Nephron progenitor cell (in vitro differentiated cells): ENCODE measurements at regions not wholly inside any gene's neighbourhood (a gene's known extent, or its start where the extent isn't known, plus 50 kb on each side); places are given as distances from the start of the nearest gene placed in this dataset.

Experiments
- DNase-seq: peaks from one replicate; pipeline ENCODE4 v3.0.0; 2021
- H3K27ac Mint-ChIP-seq: 2 replicates; pipeline ENCODE4 v1.8.0; 2021; ENCODE audit warnings: mild to moderate bottlenecking, moderate library complexity, mixed read lengths
- H3K27me3 Mint-ChIP-seq: 2 replicates; pipeline ENCODE4 v1.8.0; 2021; ENCODE audit warnings: mild to moderate bottlenecking, low read depth, mixed read lengths; ENCODE audit not compliant: poor library complexity
- H3K36me3 Mint-ChIP-seq: 2 replicates; pipeline ENCODE4 v1.8.0; 2021; ENCODE audit warnings: low read depth, mixed read lengths
- H3K4me1 Mint-ChIP-seq: 2 replicates; pipeline ENCODE4 v1.8.0; 2021; ENCODE audit warnings: mixed read lengths
- H3K4me3 Mint-ChIP-seq: 2 replicates; pipeline ENCODE4 v1.8.0; 2021; ENCODE audit warnings: mild to moderate bottlenecking, moderate library complexity, mixed read lengths
- H3K9me3 Mint-ChIP-seq: 2 replicates; pipeline ENCODE4 v1.8.0; 2021; ENCODE audit warnings: mild to moderate bottlenecking, moderate library complexity, mixed read lengths
- TF ChIP-seq, protein P1 (sequence below): fragments of 200-600 bp; sonication (generic); IDR thresholded peaks from 2 replicates; pipeline ENCODE4 v1.5.0; 2021; ENCODE audit warnings: antibody characterized with exemption

DNA sequence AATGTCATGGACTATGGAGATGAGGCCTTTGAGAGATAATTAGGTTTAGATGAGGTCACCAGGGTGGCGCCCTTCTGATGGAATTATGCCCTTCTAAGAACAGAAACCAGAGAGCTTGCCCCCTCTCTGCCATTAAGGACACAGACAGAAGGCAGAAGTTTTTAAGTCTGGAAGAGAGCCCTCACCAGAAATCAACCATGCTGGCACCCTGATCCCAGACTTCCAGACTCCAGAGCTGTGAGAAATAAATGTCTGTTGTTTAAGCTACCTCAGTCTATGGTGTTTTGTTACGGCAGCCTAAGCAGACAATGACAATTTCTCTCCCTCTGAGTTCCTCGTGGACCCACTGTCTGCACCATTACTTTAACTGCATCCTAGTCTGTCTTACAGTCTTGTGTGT, 382.0 kb downstream of the GXYLT1 start:
- TF ChIP-seq, protein P1, sequence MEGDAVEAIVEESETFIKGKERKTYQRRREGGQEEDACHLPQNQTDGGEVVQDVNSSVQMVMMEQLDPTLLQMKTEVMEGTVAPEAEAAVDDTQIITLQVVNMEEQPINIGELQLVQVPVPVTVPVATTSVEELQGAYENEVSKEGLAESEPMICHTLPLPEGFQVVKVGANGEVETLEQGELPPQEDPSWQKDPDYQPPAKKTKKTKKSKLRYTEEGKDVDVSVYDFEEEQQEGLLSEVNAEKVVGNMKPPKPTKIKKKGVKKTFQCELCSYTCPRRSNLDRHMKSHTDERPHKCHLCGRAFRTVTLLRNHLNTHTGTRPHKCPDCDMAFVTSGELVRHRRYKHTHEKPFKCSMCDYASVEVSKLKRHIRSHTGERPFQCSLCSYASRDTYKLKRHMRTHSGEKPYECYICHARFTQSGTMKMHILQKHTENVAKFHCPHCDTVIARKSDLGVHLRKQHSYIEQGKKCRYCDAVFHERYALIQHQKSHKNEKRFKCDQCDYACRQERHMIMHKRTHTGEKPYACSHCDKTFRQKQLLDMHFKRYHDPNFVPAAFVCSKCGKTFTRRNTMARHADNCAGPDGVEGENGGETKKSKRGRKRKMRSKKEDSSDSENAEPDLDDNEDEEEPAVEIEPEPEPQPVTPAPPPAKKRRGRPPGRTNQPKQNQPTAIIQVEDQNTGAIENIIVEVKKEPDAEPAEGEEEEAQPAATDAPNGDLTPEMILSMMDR = no peak

DNA sequence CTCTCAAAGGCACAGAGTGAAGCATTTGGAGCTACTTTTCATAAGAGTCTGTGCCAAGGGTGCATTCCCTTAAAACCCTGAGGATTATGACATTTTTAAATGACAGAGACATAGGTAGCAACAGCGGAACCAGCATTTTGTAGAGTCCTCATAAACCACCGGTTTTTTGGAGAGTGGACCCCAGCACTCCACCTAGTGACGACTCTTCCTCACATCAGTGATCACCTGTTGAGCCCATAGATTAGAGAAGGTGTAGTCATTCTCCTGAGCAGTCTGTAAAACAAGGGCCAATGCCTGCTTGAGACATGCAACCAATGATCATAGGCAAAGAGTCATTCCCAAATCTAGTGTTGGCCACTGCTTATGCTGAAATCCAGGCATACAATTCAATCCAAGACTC, 399.1 kb downstream of the GXYLT1 start:
- TF ChIP-seq, protein P1 = no peak
- Mint-ChIP-seq H3K4me3 (no peak overlapping the region), H3K27ac (no peak overlapping the region), H3K9me3 (peaks cover 4% of the 10 kb centered on the region), H3K27me3 (no peaks in the 10 kb centered on the region), H3K36me3 (no peaks in the 10 kb centered on the region), H3K4me1 (peaks cover 5% of the 10 kb centered on the region)
- no peak for DNase-seq

More for the DNA sequence above, 382.0 kb downstream of the GXYLT1 start:
- Mint-ChIP-seq H3K36me3 (peaks cover under 1% of the 10 kb centered on the region), H3K4me1 (peaks cover 3% of the 10 kb centered on the region), H3K4me3 (no peak overlapping the region), H3K27me3 (no peaks in the 10 kb centered on the region), H3K9me3 (peaks cover 21% of the 10 kb centered on the region), H3K27ac (no peak overlapping the region)
- DNase-seq = no peak

DNA sequence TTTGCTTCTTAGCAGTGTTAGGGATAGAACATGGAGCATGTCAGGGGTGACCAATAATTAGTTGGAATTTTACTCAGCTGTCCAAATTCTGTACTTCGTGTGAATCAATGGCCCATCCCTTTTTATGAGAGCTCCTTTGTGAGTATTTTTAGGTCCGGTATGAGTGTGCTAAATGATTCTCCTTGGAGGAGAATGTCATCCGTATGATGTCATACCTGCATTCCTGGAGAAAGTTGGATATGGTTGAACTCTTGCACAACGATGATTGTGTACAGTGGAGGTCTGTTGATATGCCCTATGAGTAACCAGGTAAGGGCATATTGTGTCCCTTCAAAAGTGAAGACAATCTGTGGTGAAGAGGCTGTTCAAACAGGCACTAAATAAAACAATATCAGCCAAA, 400.8 kb downstream of the GXYLT1 start:
- H3K27ac Mint-ChIP-seq = no peak overlapping the region
- peaks cover 5% of the 10 kb centered on the region for H3K4me1 Mint-ChIP-seq
- TF ChIP-seq, protein P1 = no peak
- no peaks in the 10 kb centered on the region for H3K27me3 Mint-ChIP-seq
- H3K9me3 Mint-ChIP-seq = no peaks in the 10 kb centered on the region
- no peak for DNase-seq
- no peaks in the 10 kb centered on the region for H3K36me3 Mint-ChIP-seq
- H3K4me3 Mint-ChIP-seq = no peak overlapping the region

GRCh38 chr12:41739066-41739465, 405.6 kb downstream of the GXYLT1 start:
- Mint-ChIP-seq H3K9me3 (peaks cover 6% of the 10 kb centered on the region), H3K4me1 (peaks cover 22% of the 10 kb centered on the region), H3K4me3 (no peak overlapping the region), H3K27me3 (no peaks in the 10 kb centered on the region), H3K27ac (peak overlapping the region; percentile 79), H3K36me3 (no peaks in the 10 kb centered on the region)
- TF ChIP-seq, protein P1 = no peak
- no peak for DNase-seq

- H3K27ac Mint-ChIP-seq = no peak overlapping the region
Measured at GRCh38 chr12:41737423-41737822, 407.3 kb downstream of the GXYLT1 start.

DNA sequence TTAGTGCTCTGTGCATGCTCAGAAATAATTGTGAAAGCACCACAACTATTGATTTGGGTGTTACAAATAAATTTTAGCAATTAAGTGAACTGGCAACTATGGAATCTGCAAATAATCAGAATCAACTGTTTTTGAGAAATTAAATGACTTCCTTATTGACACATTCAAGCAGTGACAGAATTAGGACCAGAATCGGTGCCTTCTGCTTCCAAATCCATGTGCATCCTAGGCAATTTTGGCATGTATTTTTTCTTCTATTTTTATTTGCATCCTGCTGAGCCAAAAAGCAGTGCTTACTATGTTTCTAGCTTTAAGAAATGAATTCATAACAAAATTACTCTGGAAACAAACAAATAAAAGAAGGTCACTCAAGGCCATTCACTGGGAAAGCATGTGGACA, 408.2 kb downstream of the GXYLT1 start:
- H3K27me3 Mint-ChIP-seq = no peaks in the 10 kb centered on the region
- no peak for DNase-seq
- peaks cover 20% of the 10 kb centered on the region for H3K4me1 Mint-ChIP-seq
- no peak overlapping the region for H3K27ac Mint-ChIP-seq
- H3K9me3 Mint-ChIP-seq = peaks cover 6% of the 10 kb centered on the region
- H3K36me3 Mint-ChIP-seq = no peaks in the 10 kb centered on the region
- TF ChIP-seq, protein P1 = no peak
- no peak overlapping the region for H3K4me3 Mint-ChIP-seq

More at GRCh38 chr12:41737423-41737822, 407.3 kb downstream of the GXYLT1 start:
- Mint-ChIP-seq H3K4me1 (peaks cover 22% of the 10 kb centered on the region), H3K36me3 (no peaks in the 10 kb centered on the region), H3K9me3 (peaks cover 6% of the 10 kb centered on the region), H3K27me3 (no peaks in the 10 kb centered on the region), H3K4me3 (no peak overlapping the region)
- TF ChIP-seq, protein P1 = no peak
- DNase-seq = no peak
